SK-N-SH (cell line): ENCODE measurements at regions not wholly inside any gene's neighbourhood (a gene's known extent, or its start where the extent isn't known, plus 50 kb on each side); places are given as distances from the start of the nearest gene placed in this dataset.
A peak's percentile ranks its signal among the peaks of the same experiment; 100 is the strongest.

Experiments used
- CTCF ChIA-PET: fragments of 300-600, 350-600 bp; formaldehyde crosslinking; extraction: SDS; loops from one replicate; lab custom pipeline; 2021; lab: Yijun Ruan, JAX
- POLR2A ChIA-PET: fragments of 350-600 bp; sonication (Branson Sonifier 250); formaldehyde crosslinking; extraction: SDS; loops from one replicate; lab custom pipeline; 2020; ENCODE audit warnings: antibody characterized with exemption, inconsistent platforms; lab: Yijun Ruan, JAX
- DNase-seq: peaks from one replicate; pipeline ENCODE4 v3.0.0; 2012
- H2AFZ ChIP-seq: fragments of 200-600 bp; sonication (generic); 2 replicates; pipeline ENCODE4 v1.8.1; 2016; ENCODE audit warnings: antibody characterized with exemption, mild to moderate bottlenecking, low read depth
- H3F3A ChIP-seq: fragments of 200-600 bp; sonication (generic); replicated peaks from 2 replicates; pipeline ENCODE3; 2016; ENCODE audit warnings: antibody characterized with exemption, mild to moderate bottlenecking; ENCODE audit not compliant: insufficient read depth
- H3K27ac ChIP-seq, 2 experiments: fragments of 200-500 bp in 1 of 2; fragments of 200-600 bp in 1 of 2; sonication (Bioruptor generic) in 1 of 2; sonication (generic), shearing (Covaris generic) in 1 of 2; 2 replicates each; pipeline versions ENCODE4 v1.5.1 to v1.6.1; 2014 to 2016; ENCODE audit warnings: low read depth in 2 of 2, inconsistent platforms in 1 of 2, low read length in 1 of 2, mild to moderate bottlenecking in 1 of 2, mixed read lengths in 1 of 2
- H3K27me3 ChIP-seq: fragments of 200-600 bp; sonication (generic), shearing (Covaris generic); 2 replicates; pipeline ENCODE4 v1.6.1; 2016; ENCODE audit warnings: mixed run types; ENCODE audit not compliant: insufficient read depth
- H3K36me3 ChIP-seq, 2 experiments: fragments of 200-500 bp in 1 of 2; fragments of 200-600 bp in 1 of 2; sonication (Bioruptor generic) in 1 of 2; sonication (generic) in 1 of 2; replicated peaks in 1 of 2; 2 replicates each; pipeline versions ENCODE3 to v1.5.1; 2014 to 2016; ENCODE audit warnings: low read length in 1 of 2, mild to moderate bottlenecking in 1 of 2; ENCODE audit not compliant: insufficient read depth in 2 of 2, control insufficient read depth in 1 of 2
- H3K4me1 ChIP-seq, 2 experiments: fragments of 200-500 bp in 1 of 2; fragments of 200-600 bp in 1 of 2; sonication (Bioruptor generic) in 1 of 2; sonication (generic), shearing (Covaris generic) in 1 of 2; 2 replicates each; pipeline versions ENCODE4 v1.5.1 to v1.6.1; 2014 to 2016; ENCODE audit warnings: low read depth in 1 of 2, low read length in 1 of 2, mixed run types in 1 of 2; ENCODE audit not compliant: insufficient read depth in 2 of 2, control insufficient read depth in 1 of 2
- H3K4me2 ChIP-seq: fragments of 200-600 bp; sonication (generic), shearing (Covaris generic); 2 replicates; pipeline ENCODE4 v1.6.1; 2017; ENCODE audit warnings: mixed run types
- H3K4me3 ChIP-seq, 2 experiments: fragments of 200-500 bp in 1 of 2; fragments of 200-600 bp in 1 of 2; sonication (Bioruptor generic) in 1 of 2; sonication (generic), shearing (Covaris generic) in 1 of 2; 2 replicates each; pipeline versions ENCODE4 v1.5.1 to v1.8.1; 2014 to 2016; ENCODE audit warnings: low read depth in 2 of 2, inconsistent platforms in 1 of 2, low read length in 1 of 2, mild to moderate bottlenecking in 1 of 2, mixed read lengths in 1 of 2, moderate library complexity in 1 of 2
- H3K79me2 ChIP-seq: fragments of 200-600 bp; sonication (generic); 2 replicates; pipeline ENCODE4 v1.8.1; 2017; ENCODE audit warnings: mild to moderate bottlenecking; ENCODE audit not compliant: insufficient read depth
- H3K9ac ChIP-seq: fragments of 200-600 bp; sonication (generic); 2 replicates; pipeline ENCODE4 v1.6.1; 2017; ENCODE audit warnings: mixed run types
- H3K9me2 ChIP-seq: fragments of 200-600 bp; sonication (generic); 2 replicates; pipeline ENCODE4 v1.6.1; 2017; ENCODE audit warnings: mixed run types
- H3K9me3 ChIP-seq: fragments of 200-600 bp; sonication (generic); 2 replicates; pipeline ENCODE4 v1.6.1; 2017; ENCODE audit warnings: mixed run types, mild to moderate bottlenecking, moderate library complexity
- H4K20me1 ChIP-seq: fragments of 200-600 bp; sonication (generic); 2 replicates; pipeline ENCODE4 v1.6.1; 2017; ENCODE audit warnings: mild to moderate bottlenecking, mixed run types; ENCODE audit not compliant: insufficient read depth
- CHD2 ChIP-seq: fragments of 150-350 bp; IDR thresholded peaks from 2 replicates; pipeline ENCODE4 v1.6.1; 2018; ENCODE audit warnings: low read length; ENCODE audit not compliant: partially characterized antibody
- EP300 ChIP-seq, 2 experiments: IDR thresholded peaks; 2 replicates each; pipeline versions ENCODE4 v1.4.0 to v1.6.1; 2012; ENCODE audit warnings: borderline replicate concordance in 1 of 2, low read depth in 1 of 2, low read length in 1 of 2
- EZH2phosphoT487 ChIP-seq: fragments of 200-600 bp; sonication (generic); IDR thresholded peaks from 2 replicates; pipeline ENCODE4 v1.6.1; 2017; ENCODE audit warnings: low read depth, mixed run types, mild to moderate bottlenecking, antibody characterized with exemption, moderate library complexity, borderline replicate concordance
- FOXJ3 ChIP-seq: sonication (generic); formaldehyde crosslinking; IDR thresholded peaks from 2 replicates; pipeline ENCODE4 v1.5.1; 2020; ENCODE audit warnings: mild to moderate bottlenecking, missing genetic modification reagents
- GABPA ChIP-seq: IDR thresholded peaks from 2 replicates; pipeline ENCODE4 v1.4.0; 2012; ENCODE audit warnings: low read depth, mild to moderate bottlenecking
- GATA2 ChIP-seq: sonication (generic); formaldehyde crosslinking; IDR thresholded peaks from 2 replicates; pipeline ENCODE4 v1.5.0; 2020; ENCODE audit warnings: mild to moderate bottlenecking, missing genetic modification reagents
- MXI1 ChIP-seq: IDR thresholded peaks from 2 replicates; pipeline ENCODE4 v1.6.1; 2012; ENCODE audit warnings: mild to moderate bottlenecking, low read depth, low read length, improper control_type of control experiment
- NRF1 ChIP-seq: IDR thresholded peaks from 2 replicates; pipeline ENCODE4 v1.6.1; 2012; ENCODE audit warnings: low read depth, mild to moderate bottlenecking, low read length
- PBX3 ChIP-seq: IDR thresholded peaks from 2 replicates; pipeline ENCODE4; 2012
- POLR2AphosphoS5 ChIP-seq: IDR thresholded peaks from 2 replicates; pipeline ENCODE4 v1.6.1; 2012; ENCODE audit warnings: low read depth, low read length
- RAD21 ChIP-seq: IDR thresholded peaks from 2 replicates; pipeline ENCODE4 v1.6.1; 2012; ENCODE audit warnings: mild to moderate bottlenecking, low read length
- RCOR1 ChIP-seq: fragments of 150-350 bp; IDR thresholded peaks from 2 replicates; pipeline ENCODE4 v1.6.1; 2017; ENCODE audit warnings: antibody characterized with exemption, low read length
- REST ChIP-seq: IDR thresholded peaks from 2 replicates; pipeline ENCODE4 v1.6.1; 2012; ENCODE audit warnings: mild to moderate bottlenecking, low read depth, low read length, moderate library complexity
- RFX5 ChIP-seq: IDR thresholded peaks from 2 replicates; pipeline ENCODE4 v1.6.1; 2012; ENCODE audit warnings: mild to moderate bottlenecking, improper control_type of control experiment, low read length
- SMC3 ChIP-seq: IDR thresholded peaks from 2 replicates; pipeline ENCODE4 v1.6.1; 2012; ENCODE audit warnings: low read depth, low read length, improper control_type of control experiment
- TCF12 ChIP-seq: IDR thresholded peaks from 2 replicates; pipeline ENCODE4 v1.4.0; 2012
- USF2 ChIP-seq: fragments of 150-350 bp; IDR thresholded peaks from 2 replicates; pipeline ENCODE4 v1.6.1; 2017; ENCODE audit warnings: antibody characterized with exemption, low read length, low read depth, borderline replicate concordance
- WGBS: methylation state at CpG from one replicate; pipeline ENCODE4 v1.1.6; 2017; ENCODE audit warnings: low lambda C conversion rate; 5-methylcytosine and 5-hydroxymethylcytosine counted together
- TF ChIP-seq, protein P1 (sequence below): IDR thresholded peaks from 2 replicates; pipeline ENCODE4 v1.4.0; 2012; ENCODE audit warnings: low read depth, borderline replicate concordance
- TF ChIP-seq, protein P2 (sequence below): fragments of 150-350 bp; IDR thresholded peaks from 2 replicates; pipeline ENCODE4 v1.6.1; 2016; ENCODE audit warnings: mild to moderate bottlenecking, low read depth, low read length

DNA sequence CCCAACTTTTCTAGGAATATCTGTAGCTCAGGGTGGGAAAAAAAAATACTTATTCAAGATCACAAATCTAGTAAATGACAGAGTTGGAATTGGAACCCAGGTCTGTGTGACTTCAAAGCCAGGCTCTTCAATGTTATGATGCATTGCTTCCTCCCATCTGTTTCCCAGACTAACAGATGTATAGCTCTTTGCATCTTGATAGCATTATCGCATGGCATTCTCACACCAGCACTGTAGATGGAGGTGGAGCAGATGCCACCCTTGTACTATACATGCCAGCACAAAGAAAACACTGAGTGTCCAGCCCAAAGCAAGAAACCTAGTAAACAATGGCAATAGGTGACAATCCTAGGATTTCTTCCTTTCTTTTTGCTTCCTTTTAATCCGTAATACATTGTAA, 497.3 kb downstream of the NEBL start:
- no peak for TF ChIP-seq NRF1
- TF ChIP-seq FOXJ3 (CRISPR knock-in tag): peak; percentile 58; the same call in 1 of the 2 replicates
- TF ChIP-seq RCOR1: peak; percentile 100
- TF ChIP-seq, protein P1, sequence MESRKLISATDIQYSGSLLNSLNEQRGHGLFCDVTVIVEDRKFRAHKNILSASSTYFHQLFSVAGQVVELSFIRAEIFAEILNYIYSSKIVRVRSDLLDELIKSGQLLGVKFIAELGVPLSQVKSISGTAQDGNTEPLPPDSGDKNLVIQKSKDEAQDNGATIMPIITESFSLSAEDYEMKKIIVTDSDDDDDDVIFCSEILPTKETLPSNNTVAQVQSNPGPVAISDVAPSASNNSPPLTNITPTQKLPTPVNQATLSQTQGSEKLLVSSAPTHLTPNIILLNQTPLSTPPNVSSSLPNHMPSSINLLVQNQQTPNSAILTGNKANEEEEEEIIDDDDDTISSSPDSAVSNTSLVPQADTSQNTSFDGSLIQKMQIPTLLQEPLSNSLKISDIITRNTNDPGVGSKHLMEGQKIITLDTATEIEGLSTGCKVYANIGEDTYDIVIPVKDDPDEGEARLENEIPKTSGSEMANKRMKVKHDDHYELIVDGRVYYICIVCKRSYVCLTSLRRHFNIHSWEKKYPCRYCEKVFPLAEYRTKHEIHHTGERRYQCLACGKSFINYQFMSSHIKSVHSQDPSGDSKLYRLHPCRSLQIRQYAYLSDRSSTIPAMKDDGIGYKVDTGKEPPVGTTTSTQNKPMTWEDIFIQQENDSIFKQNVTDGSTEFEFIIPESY: no peak
- TF ChIP-seq EZH2phosphoT487: no peak
- TF ChIP-seq RAD21: 0 out of 2 replicates have a peak, but pooled peaks have one; percentile 16
- TF ChIP-seq POLR2AphosphoS5: 0 out of 2 replicates have a peak, but pooled peaks have one; percentile 22
- peak; percentile 91 for TF ChIP-seq GATA2
- TF ChIP-seq MXI1: no peak
- TF ChIP-seq EP300 (IDR thresholded peaks at IDR 0.05; ENCODE audit: borderline replicate concordance in 1 of 2, low read depth in 1 of 2, low read length in 1 of 2): peak in 1 of 2 experiments; percentile 90; a peak in 2 of 4 replicates
- peak; percentile 84 for TF ChIP-seq CHD2
- peak; percentile 35; the same call in 1 of the 2 replicates for TF ChIP-seq TCF12
- peak; percentile 65 for DNase-seq
- Histone ChIP-seq H3F3A (no peaks in the 10 kb centered on the region), H3K9me3 (no peaks in the 10 kb centered on the region), H2AFZ (no peak overlapping the region), H3K27ac (no peak overlapping the region), H3K4me2 (no peak overlapping the region), H3K9ac (no peak overlapping the region), H3K4me1 (peaks cover 0 to 7% of the 10 kb centered on the region in 2 experiments; a peak in 2 of 4 replicates), H3K9me2 (no peaks in the 10 kb centered on the region), H3K79me2 (no peaks in the 10 kb centered on the region), H3K4me3 (no peak overlapping the region), H3K36me3 (no peaks in the 10 kb centered on the region), H3K27me3 (no peaks in the 10 kb centered on the region), H4K20me1 (no peaks in the 10 kb centered on the region)
- ChIA-PET CTCF (no interaction called here), POLR2A (no interaction called here)
- 6% methylated on average over 2 of the region's 2 CpGs for WGBS

DNA sequence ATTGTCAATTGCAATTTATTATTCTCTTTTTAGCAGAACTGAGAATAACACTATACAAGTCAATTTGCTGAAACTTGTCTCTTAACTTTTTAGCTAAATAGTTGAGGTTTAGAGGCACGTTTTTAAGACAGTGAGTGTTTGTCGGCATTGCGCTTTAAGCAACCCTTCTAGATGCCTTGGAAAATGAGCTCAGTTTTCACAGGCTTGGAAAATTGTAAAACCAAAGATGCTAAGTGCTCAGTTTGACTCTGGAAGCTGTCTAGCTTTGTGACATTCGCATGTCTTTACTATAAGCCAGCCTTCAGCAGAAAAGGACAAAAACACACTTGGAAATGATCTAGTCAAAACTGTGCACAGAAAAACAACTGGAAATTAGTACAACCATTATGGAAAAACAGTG, 500.4 kb downstream of the NEBL start:
- H3K4me3 ChIP-seq: no peak overlapping the region
- no peak overlapping the region for H3K9ac ChIP-seq
- no peaks in the 10 kb centered on the region for H3K27me3 ChIP-seq
- POLR2A ChIA-PET: no interaction called here
- H4K20me1 ChIP-seq: no peaks in the 10 kb centered on the region
- no peak overlapping the region for H2AFZ ChIP-seq
- H3K9me3 ChIP-seq: no peaks in the 10 kb centered on the region
- no peak overlapping the region for H3K4me2 ChIP-seq
- H3K4me1 ChIP-seq: peaks cover 0 to 7% of the 10 kb centered on the region in 2 experiments; a peak in 2 of 4 replicates
- H3F3A ChIP-seq: no peaks in the 10 kb centered on the region
- H3K79me2 ChIP-seq: no peaks in the 10 kb centered on the region
- CTCF ChIA-PET: interaction anchor here (0.6 to 1.2 kb wide), 3 partner anchors 21 to 423 kb away, joined by 3 to 4 read pairs (median 3); no protein-coding TSS in a partner anchor
- no peaks in the 10 kb centered on the region for H3K9me2 ChIP-seq
- H3K36me3 ChIP-seq: no peaks in the 10 kb centered on the region
- H3K27ac ChIP-seq: no peak overlapping the region
- 52% methylated on average over 4 of the region's 4 CpGs for WGBS
- no peak for DNase-seq
- no peak for TF ChIP-seq SMC3
- no peak for TF ChIP-seq MXI1
- no peak for TF ChIP-seq PBX3
- TF ChIP-seq, protein P2, sequence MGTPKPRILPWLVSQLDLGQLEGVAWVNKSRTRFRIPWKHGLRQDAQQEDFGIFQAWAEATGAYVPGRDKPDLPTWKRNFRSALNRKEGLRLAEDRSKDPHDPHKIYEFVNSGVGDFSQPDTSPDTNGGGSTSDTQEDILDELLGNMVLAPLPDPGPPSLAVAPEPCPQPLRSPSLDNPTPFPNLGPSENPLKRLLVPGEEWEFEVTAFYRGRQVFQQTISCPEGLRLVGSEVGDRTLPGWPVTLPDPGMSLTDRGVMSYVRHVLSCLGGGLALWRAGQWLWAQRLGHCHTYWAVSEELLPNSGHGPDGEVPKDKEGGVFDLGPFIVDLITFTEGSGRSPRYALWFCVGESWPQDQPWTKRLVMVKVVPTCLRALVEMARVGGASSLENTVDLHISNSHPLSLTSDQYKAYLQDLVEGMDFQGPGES: no peak
- no peak for TF ChIP-seq REST
- TF ChIP-seq USF2: no peak
- TF ChIP-seq NRF1: no peak
- no peak for TF ChIP-seq RAD21
- TF ChIP-seq POLR2AphosphoS5: no peak
- TF ChIP-seq GABPA: no peak
- no peak for TF ChIP-seq RFX5
